ENCODE measurements at regions not wholly inside any gene's neighbourhood (a gene's known extent, or its start where the extent isn't known, plus 50 kb on each side); places are given as distances from the start of the nearest gene placed in this dataset.

DNA sequence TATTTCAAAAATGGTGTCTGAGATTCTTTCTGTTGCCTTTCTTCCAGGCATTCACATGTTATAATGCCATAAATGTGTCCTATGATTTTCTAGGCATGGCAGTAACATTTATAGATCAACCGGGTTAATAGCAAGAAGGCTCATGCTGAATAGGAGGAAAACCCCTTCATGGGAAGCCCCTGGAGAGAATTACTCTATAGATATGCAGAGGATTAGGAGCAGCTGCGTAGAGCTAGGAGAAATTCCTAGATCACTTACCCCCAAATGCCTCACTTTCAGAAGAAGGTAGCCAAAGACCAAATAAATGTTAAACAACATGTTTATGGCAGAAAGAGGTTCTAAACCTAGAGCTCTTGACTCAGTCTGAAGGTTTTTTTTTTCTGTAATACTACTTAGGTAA, 153.4 kb upstream of the CTNNA2 start:
- no peak for TF ChIP-seq CTCF (IDR thresholded peaks at IDR 0.05)
- no peak for TF ChIP-seq POLR2A (IDR thresholded peaks at IDR 0.05)

All from tibial nerve (tissue), 3 donors.